ENCODE measurements at regions not wholly inside any gene's neighbourhood (a gene's known extent, or its start where the extent isn't known, plus 50 kb on each side); places are given as distances from the start of the nearest gene placed in this dataset.

- Histone ChIP-seq H3K4me3 (ENCODE audit: low read depth in 1 of 2, low read length in 2 of 2) (no peak overlapping the region), H3K36me3 (ENCODE audit: control insufficient read depth in 2 of 2, insufficient read depth in 2 of 2, low read length in 1 of 2) (peaks cover 20 to 26% of the 10 kb centered on the region in 2 donors), H3K9me3 (ENCODE audit: control insufficient read depth in 2 of 2, insufficient read depth in 1 of 2, low read depth in 1 of 2, low read length in 1 of 2) (peaks cover 62 to 79% of the 10 kb centered on the region in 2 donors), H3K27ac (ENCODE audit: low read depth in 2 of 2, low read length in 1 of 2) (no peak overlapping the region), H3K4me1 (ENCODE audit: control insufficient read depth in 2 of 2, insufficient read depth in 2 of 2, low read length in 1 of 2) (no peaks in the 10 kb centered on the region), H3K27me3 (ENCODE audit: control insufficient read depth in 1 of 2, insufficient read depth in 2 of 2, low read length in 2 of 2) (no peaks in the 10 kb centered on the region)
- 85 to 87% methylated on average over 13 of the region's 13 CpGs for WGBS, 2 donors
These were observed 96.8 kb downstream of the SNRPN start for GRCh38 chr15:25051399-25052154.

- 90 to 91% methylated on average over 14 of the region's 14 CpGs for WGBS, 2 donors
- no peak overlapping the region for H3K4me3 ChIP-seq (ENCODE audit: low read depth in 1 of 2, low read length in 2 of 2)
- peaks cover 24 to 26% of the 10 kb centered on the region in 2 donors for H3K36me3 ChIP-seq (ENCODE audit: control insufficient read depth in 2 of 2, insufficient read depth in 2 of 2, low read length in 1 of 2)
These were observed 97.6 kb downstream of the SNRPN start for GRCh38 chr15:25052191-25052999.

DNA sequence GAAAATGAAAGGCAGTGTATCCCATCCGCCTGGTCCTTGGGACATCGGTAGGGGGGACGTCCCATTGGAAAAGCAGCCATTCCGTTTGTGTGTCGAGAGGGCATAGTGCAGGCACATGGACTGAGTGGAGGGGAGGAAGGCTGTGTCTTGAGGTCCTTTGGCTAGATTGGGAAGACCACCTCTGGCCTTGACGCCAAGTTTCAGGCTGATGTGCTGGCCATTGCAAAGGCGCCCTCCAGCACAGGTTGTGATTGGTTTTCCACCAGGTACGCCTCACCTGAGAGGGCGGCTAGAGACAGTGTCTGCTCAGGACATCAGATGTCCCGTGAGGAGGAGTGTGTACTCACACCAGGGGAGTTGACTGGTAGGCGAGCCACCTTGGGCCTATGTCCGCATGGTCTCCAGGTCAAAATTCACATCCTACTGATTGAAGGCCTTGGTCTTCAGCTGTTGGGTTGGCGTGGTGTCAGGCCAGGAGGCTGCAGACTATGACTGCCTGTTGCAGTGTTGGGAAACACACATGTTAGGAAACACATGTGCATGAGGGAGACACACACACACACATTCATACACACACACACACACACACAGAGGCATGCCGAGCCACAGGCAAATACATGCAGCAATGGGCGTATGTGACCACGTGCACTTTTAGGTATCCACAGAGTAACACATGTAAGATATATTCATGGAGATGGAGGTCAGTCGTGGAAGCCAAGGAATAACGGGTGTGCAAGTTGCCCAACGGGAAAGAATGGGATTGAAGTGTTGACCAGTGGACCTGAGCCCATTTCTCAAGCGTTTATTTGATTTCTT, 98.4 kb downstream of the SNRPN start:
- WGBS, 2 donors: 86 to 91% methylated on average over 20 of the region's 20 CpGs
- H3K36me3 ChIP-seq (ENCODE audit: control insufficient read depth in 2 of 2, insufficient read depth in 2 of 2, low read length in 1 of 2): peaks cover 26 to 29% of the 10 kb centered on the region in 2 donors
- no peaks in the 10 kb centered on the region for H3K4me1 ChIP-seq (ENCODE audit: control insufficient read depth in 2 of 2, insufficient read depth in 2 of 2, low read length in 1 of 2)
- no peak overlapping the region for H3K4me3 ChIP-seq (ENCODE audit: low read depth in 1 of 2, low read length in 2 of 2)
- H3K27ac ChIP-seq (ENCODE audit: low read depth in 2 of 2, low read length in 1 of 2): no peak overlapping the region
- H3K27me3 ChIP-seq (ENCODE audit: control insufficient read depth in 1 of 2, insufficient read depth in 2 of 2, low read length in 2 of 2): no peaks in the 10 kb centered on the region
- peaks cover 76 to 87% of the 10 kb centered on the region in 2 donors for H3K9me3 ChIP-seq (ENCODE audit: control insufficient read depth in 2 of 2, insufficient read depth in 1 of 2, low read depth in 1 of 2, low read length in 1 of 2)

More at GRCh38 chr15:25052191-25052999, 97.6 kb downstream of the SNRPN start:
- Histone ChIP-seq H3K27ac (ENCODE audit: low read depth in 2 of 2, low read length in 1 of 2) (no peak overlapping the region), H3K27me3 (ENCODE audit: control insufficient read depth in 1 of 2, insufficient read depth in 2 of 2, low read length in 2 of 2) (no peaks in the 10 kb centered on the region), H3K4me1 (ENCODE audit: control insufficient read depth in 2 of 2, insufficient read depth in 2 of 2, low read length in 1 of 2) (no peaks in the 10 kb centered on the region), H3K9me3 (ENCODE audit: control insufficient read depth in 2 of 2, insufficient read depth in 1 of 2, low read depth in 1 of 2, low read length in 1 of 2) (peaks cover 68 to 83% of the 10 kb centered on the region in 2 donors)

DNA sequence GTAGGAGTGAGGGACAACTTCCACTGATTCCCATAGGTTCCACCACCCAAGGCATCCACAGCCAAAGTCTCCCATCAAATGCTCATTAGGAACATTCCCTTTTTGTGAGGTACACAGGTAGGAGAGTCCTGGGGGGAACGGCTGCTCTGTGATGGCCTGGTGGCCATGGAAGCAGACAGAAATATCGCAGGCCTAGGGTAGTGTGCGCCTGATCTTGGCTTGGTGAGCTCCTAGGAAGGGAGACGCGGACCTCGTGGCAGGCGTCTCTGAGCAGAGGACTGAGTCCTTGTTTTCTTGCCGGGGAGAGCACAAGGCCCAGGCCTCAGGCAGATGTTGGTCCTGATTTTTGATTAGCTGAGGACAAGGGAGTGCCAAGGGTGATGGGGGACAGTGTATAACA, 99.5 kb downstream of the SNRPN start:
- H3K27ac ChIP-seq (ENCODE audit: low read depth in 2 of 2, low read length in 1 of 2): no peak overlapping the region
- peaks cover 31 to 39% of the 10 kb centered on the region in 2 donors for H3K36me3 ChIP-seq (ENCODE audit: control insufficient read depth in 2 of 2, insufficient read depth in 2 of 2, low read length in 1 of 2)
- 96 to 98% methylated on average over 8 of the region's 8 CpGs for WGBS, 2 donors
- H3K9me3 ChIP-seq (ENCODE audit: control insufficient read depth in 2 of 2, insufficient read depth in 1 of 2, low read depth in 1 of 2, low read length in 1 of 2): peaks cover 86 to 95% of the 10 kb centered on the region in 2 donors
- no peaks in the 10 kb centered on the region for H3K27me3 ChIP-seq (ENCODE audit: control insufficient read depth in 1 of 2, insufficient read depth in 2 of 2, low read length in 2 of 2)
- H3K4me1 ChIP-seq (ENCODE audit: control insufficient read depth in 2 of 2, insufficient read depth in 2 of 2, low read length in 1 of 2): no peaks in the 10 kb centered on the region
- no peak overlapping the region for H3K4me3 ChIP-seq (ENCODE audit: low read depth in 1 of 2, low read length in 2 of 2)

- Histone ChIP-seq H3K27me3 (ENCODE audit: control insufficient read depth in 1 of 2, insufficient read depth in 2 of 2, low read length in 2 of 2) (no peaks in the 10 kb centered on the region), H3K27ac (ENCODE audit: low read depth in 2 of 2, low read length in 1 of 2) (no peak overlapping the region), H3K36me3 (ENCODE audit: control insufficient read depth in 2 of 2, insufficient read depth in 2 of 2, low read length in 1 of 2) (peaks cover 31 to 45% of the 10 kb centered on the region in 2 donors), H3K4me3 (ENCODE audit: low read depth in 1 of 2, low read length in 2 of 2) (no peak overlapping the region), H3K4me1 (ENCODE audit: control insufficient read depth in 2 of 2, insufficient read depth in 2 of 2, low read length in 1 of 2) (no peaks in the 10 kb centered on the region), H3K9me3 (ENCODE audit: control insufficient read depth in 2 of 2, insufficient read depth in 1 of 2, low read depth in 1 of 2, low read length in 1 of 2) (peaks cover 92 to 100% of the 10 kb centered on the region in 2 donors)
- WGBS, 2 donors: 92% methylated on average over 9 of the region's 9 CpGs
These were observed 100.2 kb downstream of the SNRPN start for GRCh38 chr15:25054943-25055342.

GRCh38 chr15:25055356-25056068, 100.7 kb downstream of the SNRPN start:
- H3K27ac ChIP-seq (ENCODE audit: low read depth in 2 of 2, low read length in 1 of 2): no peak overlapping the region
- H3K36me3 ChIP-seq (ENCODE audit: control insufficient read depth in 2 of 2, insufficient read depth in 2 of 2, low read length in 1 of 2): peaks cover 31 to 51% of the 10 kb centered on the region in 2 donors
- peaks cover 92 to 100% of the 10 kb centered on the region in 2 donors for H3K9me3 ChIP-seq (ENCODE audit: control insufficient read depth in 2 of 2, insufficient read depth in 1 of 2, low read depth in 1 of 2, low read length in 1 of 2)
- H3K27me3 ChIP-seq (ENCODE audit: control insufficient read depth in 1 of 2, insufficient read depth in 2 of 2, low read length in 2 of 2): no peaks in the 10 kb centered on the region
- no peaks in the 10 kb centered on the region for H3K4me1 ChIP-seq (ENCODE audit: control insufficient read depth in 2 of 2, insufficient read depth in 2 of 2, low read length in 1 of 2)
- WGBS, 2 donors: 89 to 90% methylated on average over 9 of the region's 9 CpGs
- no peak overlapping the region for H3K4me3 ChIP-seq (ENCODE audit: low read depth in 1 of 2, low read length in 2 of 2)

GRCh38 chr15:25056484-25057425, 102.0 kb downstream of the SNRPN start:
- Histone ChIP-seq H3K36me3 (ENCODE audit: control insufficient read depth in 2 of 2, insufficient read depth in 2 of 2, low read length in 1 of 2) (peaks cover 30 to 62% of the 10 kb centered on the region in 2 donors), H3K27me3 (ENCODE audit: control insufficient read depth in 1 of 2, insufficient read depth in 2 of 2, low read length in 2 of 2) (no peaks in the 10 kb centered on the region), H3K27ac (ENCODE audit: low read depth in 2 of 2, low read length in 1 of 2) (no peak overlapping the region), H3K4me3 (ENCODE audit: low read depth in 1 of 2, low read length in 2 of 2) (no peak overlapping the region), H3K9me3 (ENCODE audit: control insufficient read depth in 2 of 2, insufficient read depth in 1 of 2, low read depth in 1 of 2, low read length in 1 of 2) (peaks cover 91 to 100% of the 10 kb centered on the region in 2 donors), H3K4me1 (ENCODE audit: control insufficient read depth in 2 of 2, insufficient read depth in 2 of 2, low read length in 1 of 2) (no peaks in the 10 kb centered on the region)
- 87 to 93% methylated on average over 20 of the region's 20 CpGs for WGBS, 2 donors

DNA sequence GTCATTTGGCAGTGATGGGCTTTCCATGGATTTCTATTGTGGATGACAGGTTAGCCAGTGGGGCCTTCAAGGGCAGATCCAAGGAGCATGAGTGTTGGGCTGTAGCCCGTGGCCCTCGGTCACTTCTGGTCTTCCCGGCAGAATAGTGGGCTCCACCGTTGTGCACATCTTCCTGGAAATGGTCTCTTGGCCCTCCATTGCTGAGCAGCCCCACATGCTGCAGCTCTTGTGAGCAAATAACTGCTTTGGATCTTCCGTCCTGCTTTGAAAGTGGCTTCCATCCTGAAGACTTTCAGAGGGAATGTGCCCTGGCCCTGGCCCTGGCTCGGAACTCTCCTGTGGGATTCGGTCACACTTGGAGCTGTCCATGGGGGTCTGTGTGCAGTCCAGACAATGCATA, 102.8 kb downstream of the SNRPN start:
- no peaks in the 10 kb centered on the region for H3K27me3 ChIP-seq (ENCODE audit: control insufficient read depth in 1 of 2, insufficient read depth in 2 of 2, low read length in 2 of 2)
- H3K36me3 ChIP-seq (ENCODE audit: control insufficient read depth in 2 of 2, insufficient read depth in 2 of 2, low read length in 1 of 2): peaks cover 28 to 63% of the 10 kb centered on the region in 2 donors
- H3K27ac ChIP-seq (ENCODE audit: low read depth in 2 of 2, low read length in 1 of 2): no peak overlapping the region
- peaks cover 89 to 100% of the 10 kb centered on the region in 2 donors for H3K9me3 ChIP-seq (ENCODE audit: control insufficient read depth in 2 of 2, insufficient read depth in 1 of 2, low read depth in 1 of 2, low read length in 1 of 2)
- WGBS, 2 donors: 95 to 96% methylated on average over 7 of the region's 7 CpGs
- no peaks in the 10 kb centered on the region for H3K4me1 ChIP-seq (ENCODE audit: control insufficient read depth in 2 of 2, insufficient read depth in 2 of 2, low read length in 1 of 2)
- H3K4me3 ChIP-seq (ENCODE audit: low read depth in 1 of 2, low read length in 2 of 2): no peak overlapping the region
